Fibroblast of skin of abdomen (primary cell): ENCODE measurements at regions not wholly inside any gene's neighbourhood (a gene's known extent, or its start where the extent isn't known, plus 50 kb on each side); places are given as distances from the start of the nearest gene placed in this dataset.
A peak's percentile ranks its signal among the peaks of the same experiment; 100 is the strongest.

ENCODE experiments used
- DNase-seq: peaks from one replicate; pipeline ENCODE4 v3.0.0-alpha.2; 2013

- DNase-seq = no peak
These were observed 605.0 kb upstream of the USP15 start for GRCh38 chr12:61655241-61655640.

GRCh38 chr12:61667676-61668075 lies 592.5 kb upstream of the USP15 start:
- no peak for DNase-seq

DNA sequence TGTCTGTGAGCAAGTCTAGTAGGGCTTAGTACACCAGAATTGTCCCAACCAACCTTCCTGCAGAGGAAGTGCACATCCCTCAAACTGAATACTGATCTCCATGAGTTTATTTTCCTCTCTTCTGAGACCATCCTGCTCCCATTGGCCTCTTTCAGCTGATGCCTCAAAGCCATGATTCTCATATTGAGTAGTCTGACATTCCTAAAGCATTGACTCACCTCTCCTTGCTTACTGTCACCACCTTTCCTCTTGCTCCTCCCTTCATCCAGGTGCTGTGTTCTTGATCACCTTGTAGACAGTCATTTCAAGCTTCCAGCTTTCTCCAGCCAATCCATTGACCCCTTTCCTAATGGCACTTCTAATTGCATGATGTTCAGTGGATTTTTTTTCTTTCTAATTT lies 583.7 kb upstream of the USP15 start:
- no peak for DNase-seq

- no peak for DNase-seq
These were observed 572.8 kb upstream of the USP15 start for GRCh38 chr12:61687407-61687806.

DNA sequence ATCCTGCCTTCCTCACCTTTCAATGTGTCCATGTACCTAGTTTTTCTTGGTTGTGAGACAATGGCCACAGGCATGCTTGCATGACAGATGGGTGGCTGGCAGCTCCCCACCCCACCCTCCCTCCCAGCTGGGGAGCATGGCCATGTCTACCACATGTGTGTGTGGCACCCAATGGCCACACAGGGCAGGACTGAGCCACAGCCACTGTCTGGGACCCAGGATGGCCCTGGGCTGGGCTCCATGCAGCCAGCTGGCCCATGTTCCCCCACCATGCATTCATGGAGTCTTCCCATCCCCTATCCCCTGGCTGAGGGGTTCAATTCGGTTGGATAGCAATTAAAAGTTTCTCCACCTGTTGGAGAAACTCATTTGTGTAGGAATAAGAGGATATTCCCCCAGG lies 566.0 kb upstream of the USP15 start:
- no peak for DNase-seq

DNA sequence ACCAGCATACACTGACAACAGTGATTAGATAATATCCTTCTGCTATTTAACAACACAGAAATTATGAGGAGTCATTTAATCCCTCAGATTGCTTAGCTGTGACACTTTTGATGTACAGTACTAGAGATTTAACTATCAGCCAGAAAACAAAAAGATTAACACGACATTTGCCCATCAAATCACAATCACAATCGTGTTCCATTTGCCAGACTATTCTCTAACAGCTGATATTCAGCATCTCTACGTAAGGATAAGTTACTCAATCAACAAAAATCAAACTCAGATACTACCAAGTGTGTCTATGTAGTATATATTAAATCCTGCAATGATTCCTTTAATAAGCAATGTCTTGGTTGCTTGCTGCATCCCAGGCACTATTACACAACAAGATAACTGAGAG lies 558.7 kb upstream of the USP15 start:
- DNase-seq = no peak

- DNase-seq = no peak
These were observed 553.4 kb upstream of the USP15 start for GRCh38 chr12:61706783-61707182.

GRCh38 chr12:61713121-61713520 lies 547.1 kb upstream of the USP15 start:
- DNase-seq = no peak

DNA sequence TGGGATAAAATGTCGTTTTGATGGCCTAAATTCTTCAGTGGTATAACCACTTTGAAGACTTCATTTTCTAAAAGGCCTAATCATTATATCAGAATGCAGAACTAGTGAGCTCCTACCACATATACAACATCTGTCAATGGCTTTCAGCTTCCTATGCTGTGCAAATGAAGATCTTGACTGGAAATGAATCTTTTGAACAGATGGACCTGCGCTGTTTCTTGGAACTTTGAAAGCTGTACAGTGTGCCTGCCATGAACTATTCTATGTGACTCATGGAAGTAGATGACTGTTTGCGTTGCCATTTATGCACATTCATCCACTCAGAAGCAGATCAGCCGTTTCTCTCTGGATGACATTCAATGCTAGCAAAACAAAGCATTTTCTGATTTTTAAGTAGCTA lies 542.2 kb upstream of the USP15 start:
- no peak for DNase-seq

- no peak for DNase-seq
These were observed 520.3 kb upstream of the USP15 start for GRCh38 chr12:61739925-61740324.

GRCh38 chr12:61750604-61751003 lies 509.6 kb upstream of the USP15 start:
- DNase-seq = peak; percentile 51

DNA sequence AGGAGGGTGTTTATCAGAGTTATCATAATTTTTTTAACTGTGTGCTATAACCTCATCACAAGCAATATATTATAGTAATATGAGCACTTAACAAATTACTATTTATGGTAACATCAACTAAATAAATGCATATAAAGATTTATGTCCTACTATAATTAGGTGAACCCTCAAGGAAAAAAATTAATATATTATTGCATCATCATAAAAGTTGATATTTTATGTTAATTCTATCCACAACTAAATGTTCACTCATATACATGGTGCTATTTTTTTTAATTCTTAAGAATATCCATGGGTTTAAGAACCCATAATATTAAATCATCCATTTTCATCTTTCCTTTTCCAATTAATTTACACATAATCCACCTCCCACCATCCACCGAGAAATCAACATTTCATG lies 506.0 kb upstream of the USP15 start:
- DNase-seq = no peak

DNA sequence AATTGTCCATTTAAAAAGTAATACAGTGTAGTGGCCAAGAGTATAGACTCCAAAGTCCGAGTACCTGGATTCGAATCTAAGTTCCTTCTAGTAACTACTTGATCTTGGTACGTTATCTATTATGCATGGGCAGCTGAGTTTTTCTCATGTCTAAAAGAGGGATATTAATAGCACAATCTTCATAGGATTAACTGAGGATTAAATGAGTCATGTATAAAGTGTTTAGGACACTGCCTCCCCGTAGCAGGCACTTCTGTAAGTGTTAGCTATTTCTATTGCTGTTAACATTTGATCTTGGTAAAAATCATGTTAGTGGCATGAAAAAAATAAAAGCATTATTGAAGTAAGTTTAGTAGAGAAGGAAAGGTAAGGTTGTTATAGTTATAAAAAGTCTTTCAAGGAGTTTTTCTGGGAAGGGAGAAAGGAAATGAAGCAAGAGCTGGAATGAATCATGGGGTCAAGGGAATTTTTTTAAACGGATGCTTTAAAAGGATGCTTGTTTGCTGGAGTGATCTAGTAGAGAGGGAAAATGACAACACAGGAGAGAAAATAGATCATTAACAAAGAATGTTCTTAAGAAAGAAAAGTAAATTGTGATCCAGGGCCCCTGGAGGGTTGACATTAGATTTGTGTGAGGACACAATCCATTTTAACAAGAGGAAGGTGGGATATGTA lies 502.2 kb upstream of the USP15 start:
- peak; percentile 32 for DNase-seq

- peak; percentile 25 for DNase-seq
These were observed 501.5 kb upstream of the USP15 start for GRCh38 chr12:61758661-61759060.

GRCh38 chr12:61765926-61766325 lies 494.3 kb upstream of the USP15 start:
- no peak for DNase-seq

DNA sequence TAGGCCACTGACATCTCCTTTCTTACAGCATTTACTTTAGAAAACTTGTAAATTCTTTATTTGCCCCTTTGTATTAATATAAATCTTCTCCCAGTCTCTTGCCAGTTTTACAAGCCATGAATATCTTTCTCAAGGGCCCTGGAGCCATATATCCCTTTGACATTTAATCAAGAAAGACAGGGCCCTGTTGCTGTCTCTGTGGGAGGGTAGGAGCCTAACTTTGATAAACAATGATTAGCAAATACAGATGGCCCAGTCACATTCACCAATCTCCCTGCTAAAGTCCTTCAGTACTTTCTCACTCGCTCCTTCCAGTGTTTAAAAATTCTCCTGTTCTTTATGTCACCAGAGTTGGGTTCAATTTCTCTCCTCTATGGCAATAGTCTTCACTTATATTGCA lies 479.8 kb upstream of the USP15 start:
- DNase-seq = no peak

DNA sequence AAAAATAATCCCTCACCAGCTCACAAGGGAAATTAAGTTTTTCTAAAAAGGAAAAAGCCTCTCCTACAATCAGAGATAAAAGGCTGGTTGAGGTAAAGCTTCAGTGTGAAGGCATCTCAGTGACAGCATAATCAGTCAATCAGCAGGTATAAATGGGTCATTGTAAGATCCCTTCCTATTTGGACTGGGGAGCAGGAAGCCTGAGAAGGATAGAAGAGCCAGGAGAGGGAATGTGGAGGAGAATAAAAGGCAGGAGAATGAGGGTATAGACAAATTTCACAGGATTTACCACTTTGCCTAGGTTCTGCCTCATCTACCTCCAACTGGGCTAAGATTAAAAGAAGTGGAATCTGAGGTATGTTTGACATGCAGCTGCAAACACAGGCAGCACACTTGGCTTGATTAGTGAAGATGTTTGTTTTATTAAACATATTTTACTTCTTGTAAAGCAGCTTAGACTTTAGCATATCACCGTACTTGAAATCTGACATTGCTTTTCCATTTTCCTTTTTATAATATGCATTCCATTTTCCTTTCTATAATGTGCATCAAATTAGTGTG lies 479.1 kb upstream of the USP15 start:
- DNase-seq = no peak

GRCh38 chr12:61796846-61797245 lies 463.4 kb upstream of the USP15 start:
- DNase-seq = no peak

- DNase-seq = no peak
These were observed 462.9 kb upstream of the USP15 start for GRCh38 chr12:61797266-61797665.

- DNase-seq = no peak
These were observed 461.4 kb upstream of the USP15 start for GRCh38 chr12:61798778-61799177.

- DNase-seq = no peak
These were observed 455.9 kb upstream of the USP15 start for GRCh38 chr12:61804301-61804700.

- peak; percentile 14 for DNase-seq
These were observed 451.3 kb upstream of the USP15 start for GRCh38 chr12:61808856-61809255.

DNA sequence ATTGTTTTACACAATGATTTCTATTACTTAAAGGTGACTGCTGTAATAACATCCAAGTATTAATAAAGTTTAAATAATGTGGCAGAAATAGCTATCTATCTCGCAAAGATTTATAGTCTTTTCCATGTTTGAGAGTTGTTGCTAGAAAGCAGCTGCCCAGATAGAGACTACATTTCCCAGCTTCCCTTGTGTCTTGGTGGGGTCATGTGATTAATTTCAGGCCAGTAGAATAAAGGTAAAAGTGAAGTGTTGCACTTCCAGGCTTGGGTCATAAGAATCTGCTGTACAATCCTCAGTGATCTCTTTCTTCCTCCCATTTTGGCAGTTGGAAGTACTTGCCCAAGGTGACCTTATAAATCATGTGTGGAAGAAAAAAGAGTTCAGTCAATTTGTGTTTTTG lies 449.7 kb upstream of the USP15 start:
- no peak for DNase-seq

- peak; percentile 0 for DNase-seq
These were observed 438.8 kb upstream of the USP15 start for GRCh38 chr12:61821381-61821780.

- DNase-seq = no peak
These were observed 437.1 kb upstream of the USP15 start for GRCh38 chr12:61823102-61823501.
